ENCODE measurements at regions not wholly inside any gene's neighbourhood (a gene's known extent, or its start where the extent isn't known, plus 50 kb on each side); places are given as distances from the start of the nearest gene placed in this dataset.
"Not testable (repeated sequence)": the region's sequence is repeated elsewhere in the genome, so short reads cannot be mapped to it uniquely, and the experiment has no call there.

DNA sequence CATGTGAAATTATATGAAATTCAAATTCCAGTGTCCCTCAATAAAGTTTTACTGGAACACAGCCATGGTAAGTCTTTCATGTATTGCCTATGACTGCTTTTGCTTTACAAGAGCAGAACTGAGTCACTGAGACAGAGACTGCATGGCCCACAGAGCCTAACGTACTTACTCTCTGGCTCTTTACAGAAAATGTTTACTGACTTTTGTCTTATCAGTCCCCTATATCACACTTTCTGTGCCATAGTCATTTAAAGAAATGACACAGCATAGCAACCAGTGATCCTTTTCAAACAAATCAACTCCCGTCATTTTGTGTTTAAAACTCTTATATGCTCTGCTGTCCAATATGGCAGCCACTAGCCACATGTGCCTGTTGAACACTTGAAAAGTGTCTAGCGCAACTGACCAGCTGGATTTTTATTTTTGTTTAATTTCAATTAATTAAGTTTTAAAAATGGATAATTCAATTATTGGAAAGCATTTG lies 129.7 kb upstream of the CDIN1 start:
- H3K4me3 ChIP-seq, result no peak overlapping the region
- no peaks in the 10 kb centered on the region for H3K27me3 ChIP-seq
- no peaks in the 10 kb centered on the region for H3K36me3 ChIP-seq
- H3K27ac ChIP-seq, result no peak overlapping the region
- H3K4me1 ChIP-seq, result no peaks in the 10 kb centered on the region
- DNase-seq (no peak), ATAC-seq (no peak)
- peaks cover 0 to 3% of the 10 kb centered on the region in 2 donors for H3K9me3 ChIP-seq
- TF ChIP-seq, protein P1, sequence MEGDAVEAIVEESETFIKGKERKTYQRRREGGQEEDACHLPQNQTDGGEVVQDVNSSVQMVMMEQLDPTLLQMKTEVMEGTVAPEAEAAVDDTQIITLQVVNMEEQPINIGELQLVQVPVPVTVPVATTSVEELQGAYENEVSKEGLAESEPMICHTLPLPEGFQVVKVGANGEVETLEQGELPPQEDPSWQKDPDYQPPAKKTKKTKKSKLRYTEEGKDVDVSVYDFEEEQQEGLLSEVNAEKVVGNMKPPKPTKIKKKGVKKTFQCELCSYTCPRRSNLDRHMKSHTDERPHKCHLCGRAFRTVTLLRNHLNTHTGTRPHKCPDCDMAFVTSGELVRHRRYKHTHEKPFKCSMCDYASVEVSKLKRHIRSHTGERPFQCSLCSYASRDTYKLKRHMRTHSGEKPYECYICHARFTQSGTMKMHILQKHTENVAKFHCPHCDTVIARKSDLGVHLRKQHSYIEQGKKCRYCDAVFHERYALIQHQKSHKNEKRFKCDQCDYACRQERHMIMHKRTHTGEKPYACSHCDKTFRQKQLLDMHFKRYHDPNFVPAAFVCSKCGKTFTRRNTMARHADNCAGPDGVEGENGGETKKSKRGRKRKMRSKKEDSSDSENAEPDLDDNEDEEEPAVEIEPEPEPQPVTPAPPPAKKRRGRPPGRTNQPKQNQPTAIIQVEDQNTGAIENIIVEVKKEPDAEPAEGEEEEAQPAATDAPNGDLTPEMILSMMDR (IDR thresholded peaks at IDR 0.05), result no peak
- intact Hi-C loops (cut with DNase I), result no loop called here

DNA sequence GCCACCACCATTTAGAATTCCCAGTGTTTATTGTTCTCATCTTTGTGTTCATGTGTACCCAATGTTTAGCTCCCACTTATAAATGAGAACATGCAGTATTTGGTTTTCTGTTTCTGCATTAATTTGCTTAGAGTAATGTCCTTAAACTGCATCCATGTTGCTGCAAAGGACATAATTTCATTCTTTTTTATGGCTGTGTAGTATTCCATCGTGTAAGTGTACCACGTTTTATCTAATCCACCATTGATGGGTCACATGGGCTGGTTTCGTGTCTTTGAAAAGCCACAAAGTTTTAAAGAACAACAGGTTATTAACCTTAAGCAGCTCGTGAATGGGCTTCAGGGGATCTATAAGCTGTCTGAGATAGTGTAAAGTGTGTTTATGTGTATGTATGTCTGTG lies 125.2 kb upstream of the CDIN1 start:
- H3K9me3 ChIP-seq; ATAC-seq; DNase-seq; H3K4me3 ChIP-seq; intact Hi-C loops (cut with DNase I); H3K27ac ChIP-seq; H3K4me1 ChIP-seq; H3K27me3 ChIP-seq; H3K36me3 ChIP-seq: not testable (repeated sequence)

DNA sequence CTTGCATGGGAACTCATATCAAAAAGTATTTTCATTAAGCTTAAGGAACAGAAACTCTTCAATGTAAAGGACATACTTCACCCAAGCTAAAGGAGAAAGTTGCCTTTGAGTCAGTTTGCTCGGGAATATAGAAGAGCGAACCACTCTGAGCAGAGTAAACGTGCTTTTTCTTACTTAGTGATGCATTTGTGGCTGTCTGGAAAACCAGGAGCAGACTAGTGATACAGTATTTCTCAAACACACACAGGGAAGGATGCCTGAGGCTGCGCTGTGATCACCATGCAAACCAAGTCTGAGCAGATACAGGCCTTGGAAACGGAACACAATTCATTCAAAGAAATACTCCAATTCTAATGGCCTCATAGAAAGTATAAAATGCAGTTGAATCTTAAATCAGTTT lies 121.0 kb upstream of the CDIN1 start:
- Histone ChIP-seq H3K9me3 (peaks cover 0 to 19% of the 10 kb centered on the region in 2 donors), H3K27me3 (no peaks in the 10 kb centered on the region), H3K36me3 (no peaks in the 10 kb centered on the region), H3K27ac (no peak overlapping the region), H3K4me1 (no peaks in the 10 kb centered on the region), H3K4me3 (no peak overlapping the region)
- intact Hi-C loops (cut with DNase I), result no loop called here
- TF ChIP-seq, protein P1 (IDR thresholded peaks at IDR 0.05), result no peak
- ATAC-seq (no peak), DNase-seq (no peak)

DNA sequence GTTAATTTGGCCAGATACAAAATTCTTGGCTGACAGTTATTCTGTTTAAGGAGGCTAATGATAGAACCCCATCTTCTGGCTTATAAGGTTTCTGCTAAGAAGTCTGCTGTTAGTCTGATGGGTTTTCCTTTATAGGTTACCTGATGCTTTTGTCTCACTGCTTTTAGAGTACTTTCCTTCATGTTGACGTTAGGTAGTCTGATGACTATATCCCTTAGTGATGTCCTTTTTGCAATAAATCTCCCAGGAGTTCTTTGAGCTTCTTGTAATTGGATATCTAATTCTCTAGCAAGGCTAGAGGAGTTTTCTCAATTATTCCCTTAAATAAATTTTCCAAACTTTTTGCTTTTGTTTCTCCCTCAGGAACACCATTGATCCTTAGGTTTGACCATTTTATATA lies 114.1 kb upstream of the CDIN1 start:
- DNase-seq (no peak), ATAC-seq (no peak)
- Histone ChIP-seq H3K36me3 (no peaks in the 10 kb centered on the region), H3K27ac (no peak overlapping the region), H3K4me3 (no peak overlapping the region), H3K27me3 (no peaks in the 10 kb centered on the region), H3K4me1 (no peaks in the 10 kb centered on the region), H3K9me3 (peaks cover 0 to 18% of the 10 kb centered on the region in 2 donors)
- intact Hi-C loops (cut with DNase I), result no loop called here
- TF ChIP-seq, protein P1 (IDR thresholded peaks at IDR 0.05), result no peak

DNA sequence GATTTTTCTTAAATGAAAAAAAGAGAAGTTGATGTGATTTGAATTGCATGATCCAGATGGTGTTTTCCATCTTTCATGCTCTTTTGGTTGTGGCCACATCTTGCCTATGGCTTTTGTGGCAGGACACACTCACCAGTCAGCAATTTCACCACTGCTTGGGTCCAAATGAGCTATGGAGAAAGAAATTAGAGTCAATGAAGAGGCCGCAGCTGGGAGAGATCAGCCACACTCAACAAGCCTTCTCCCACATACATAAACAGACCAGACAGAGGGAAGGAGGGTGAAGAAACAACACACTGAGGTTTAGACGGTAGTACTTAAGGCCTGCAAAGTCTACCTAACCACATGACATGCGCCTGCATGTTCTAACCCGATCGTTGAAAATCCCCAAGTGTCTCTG lies 110.7 kb upstream of the CDIN1 start:
- H3K4me3 ChIP-seq, result no peak overlapping the region
- TF ChIP-seq, protein P1 (IDR thresholded peaks at IDR 0.05), result no peak
- H3K27ac ChIP-seq, result no peak overlapping the region
- DNase-seq (peak in 3 of 4 donors; percentile 67 to 87 (median 81)), ATAC-seq (peak; percentile 80)
- H3K27me3 ChIP-seq, result no peaks in the 10 kb centered on the region
- no peaks in the 10 kb centered on the region for H3K36me3 ChIP-seq
- intact Hi-C loops (cut with DNase I), result no loop called here
- H3K9me3 ChIP-seq, result no peaks in the 10 kb centered on the region
- H3K4me1 ChIP-seq, result no peaks in the 10 kb centered on the region

DNA sequence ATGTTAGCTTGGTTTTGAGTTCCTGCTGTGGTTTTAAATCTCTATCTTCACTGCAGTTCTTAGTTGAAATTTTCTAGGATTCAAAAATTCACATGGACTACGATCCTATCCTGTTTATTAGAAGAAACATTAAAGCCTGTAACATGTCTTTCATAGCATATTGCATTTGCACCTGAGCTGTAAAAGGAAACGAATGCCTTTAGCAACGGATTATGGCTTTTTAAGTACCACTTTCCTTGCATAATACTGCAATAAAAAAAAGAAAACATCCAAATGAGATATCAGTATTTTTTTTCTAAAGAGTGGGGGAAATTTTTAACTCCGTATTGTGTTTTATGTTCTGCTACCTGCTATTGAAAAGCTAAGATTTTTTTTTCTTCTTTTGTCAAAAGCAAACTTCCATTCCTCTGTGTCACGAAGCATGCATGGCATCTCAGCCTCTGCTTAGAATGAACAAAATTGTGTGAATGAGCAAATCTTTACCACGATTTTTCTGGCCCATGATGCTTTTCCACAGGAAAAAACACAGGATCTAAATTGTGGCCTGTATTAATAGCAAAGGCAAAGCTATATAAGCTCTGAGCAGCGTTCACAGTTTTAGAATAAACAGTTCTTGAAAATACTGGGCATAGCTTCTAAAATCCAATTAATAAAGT lies 110.0 kb upstream of the CDIN1 start:
- Histone ChIP-seq H3K9me3 (no peaks in the 10 kb centered on the region), H3K36me3 (no peaks in the 10 kb centered on the region), H3K4me3 (no peak overlapping the region), H3K27ac (no peak overlapping the region), H3K27me3 (no peaks in the 10 kb centered on the region), H3K4me1 (no peaks in the 10 kb centered on the region)
- intact Hi-C loops (cut with DNase I), result no loop called here
- DNase-seq, result peak in 2 of 4 donors; percentile 25 to 28
- no peak for ATAC-seq
- TF ChIP-seq, protein P1 (IDR thresholded peaks at IDR 0.05), result no peak
